KG1 (cell line): ENCODE measurements at regions not wholly inside any gene's neighbourhood (a gene's known extent, or its start where the extent isn't known, plus 50 kb on each side); places are given as distances from the start of the nearest gene placed in this dataset.
"Not testable (repeated sequence)": the region's sequence is repeated elsewhere in the genome, so short reads cannot be mapped to it uniquely, and the experiment has no call there.

Experiments
- DNase-seq: peaks from one replicate; lab custom pipeline; 2025; lab: John Stamatoyannopoulos, UW

DNA sequence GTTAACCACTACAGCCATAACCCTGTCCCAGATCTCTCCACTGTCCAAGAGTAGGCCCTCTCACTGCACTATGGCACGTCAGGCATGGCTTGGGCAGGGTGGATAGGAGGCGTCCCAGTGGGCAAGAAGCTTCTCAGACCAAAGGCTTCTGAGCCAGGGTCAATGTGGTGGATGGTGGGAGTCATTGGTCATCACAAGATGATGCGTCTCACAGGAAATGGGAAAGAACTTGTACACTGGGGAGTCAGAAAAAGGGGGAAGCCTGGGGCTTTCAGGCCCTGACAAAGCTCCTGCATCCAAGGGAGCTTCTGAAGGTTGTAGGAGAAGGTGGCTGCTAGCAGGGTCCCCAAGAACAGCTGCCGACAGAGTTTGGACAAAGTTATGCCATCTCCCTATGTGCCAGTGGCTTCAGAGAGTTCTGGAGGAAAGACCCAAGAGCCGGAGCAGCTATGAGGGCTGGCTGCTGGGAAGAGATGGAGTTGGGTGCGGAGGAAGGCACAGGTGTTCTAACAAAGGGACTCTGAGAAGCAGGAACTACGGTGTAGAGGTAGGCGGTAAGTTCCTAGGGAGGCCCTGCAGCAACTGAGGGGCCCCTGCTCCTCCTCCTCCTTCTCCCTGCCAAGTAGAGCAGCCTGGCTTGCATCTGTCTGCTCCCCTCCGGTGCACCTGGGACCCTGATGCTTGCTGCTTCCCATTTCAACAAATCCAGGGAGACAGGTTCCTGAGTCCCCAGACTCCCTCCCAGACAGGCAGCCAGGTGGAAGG, 81.1 kb downstream of the ARL6IP4 start:
- DNase-seq = no peak

DNA sequence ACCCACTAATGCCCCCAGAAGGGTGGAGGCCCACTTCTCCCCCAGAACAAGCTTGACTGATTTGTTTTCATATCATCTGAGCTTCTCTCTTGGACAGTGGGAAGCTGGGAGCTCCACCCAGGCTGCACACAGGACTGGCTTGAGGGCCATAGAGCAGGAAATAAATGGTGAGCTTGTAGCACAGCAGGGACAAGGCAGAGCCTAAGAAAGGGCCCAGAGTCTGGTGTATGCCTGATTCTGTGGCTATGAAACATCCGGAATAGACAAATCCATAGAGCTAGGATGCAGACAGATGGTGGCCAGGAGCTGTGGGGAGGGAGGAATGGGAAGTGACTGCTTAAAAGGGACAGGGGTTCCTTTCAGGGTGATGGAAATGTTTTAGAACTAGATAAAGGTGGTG, 79.0 kb downstream of the ARL6IP4 start:
- no peak for DNase-seq

DNA sequence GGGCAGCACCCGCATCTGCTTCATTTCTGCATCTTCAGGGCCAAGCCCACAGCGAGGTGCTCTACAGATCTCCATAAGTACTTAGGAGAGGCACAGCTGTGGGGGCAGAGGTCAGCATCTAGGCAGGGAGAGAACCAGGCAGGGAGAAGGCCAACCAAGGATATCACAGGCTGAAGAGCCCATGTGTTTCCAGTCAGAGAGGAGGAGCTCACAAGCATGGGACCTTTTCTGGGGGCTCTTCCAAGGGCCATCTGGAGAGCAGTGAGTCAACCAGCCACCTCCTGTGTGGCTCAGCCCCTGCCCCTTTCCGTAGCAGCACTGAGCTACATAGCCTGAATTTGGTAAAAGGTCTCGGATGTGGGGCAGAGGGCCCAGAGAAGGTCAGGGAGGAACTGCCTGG, 78.5 kb downstream of the ARL6IP4 start:
- no peak for DNase-seq

DNA sequence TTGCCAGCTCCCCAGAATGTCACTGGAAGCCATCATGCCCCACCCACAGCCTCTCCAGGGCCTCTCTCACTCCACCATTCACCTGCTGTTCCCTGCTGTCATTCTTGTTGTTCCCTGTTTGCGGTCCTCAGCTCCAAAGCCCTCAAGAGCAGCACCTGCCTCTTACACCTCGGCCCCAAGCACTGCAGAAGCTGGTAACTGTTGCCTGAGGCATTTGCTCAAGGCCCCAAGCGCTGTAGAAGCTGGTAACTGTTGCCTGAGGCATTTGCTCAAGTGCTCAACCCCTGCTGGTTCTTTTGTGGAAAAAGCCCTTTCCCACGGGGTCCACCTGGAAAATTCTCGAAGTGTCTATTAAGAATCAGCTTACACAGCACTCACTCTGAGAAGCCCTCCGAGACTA, 78.0 kb downstream of the ARL6IP4 start:
- no peak for DNase-seq

DNA sequence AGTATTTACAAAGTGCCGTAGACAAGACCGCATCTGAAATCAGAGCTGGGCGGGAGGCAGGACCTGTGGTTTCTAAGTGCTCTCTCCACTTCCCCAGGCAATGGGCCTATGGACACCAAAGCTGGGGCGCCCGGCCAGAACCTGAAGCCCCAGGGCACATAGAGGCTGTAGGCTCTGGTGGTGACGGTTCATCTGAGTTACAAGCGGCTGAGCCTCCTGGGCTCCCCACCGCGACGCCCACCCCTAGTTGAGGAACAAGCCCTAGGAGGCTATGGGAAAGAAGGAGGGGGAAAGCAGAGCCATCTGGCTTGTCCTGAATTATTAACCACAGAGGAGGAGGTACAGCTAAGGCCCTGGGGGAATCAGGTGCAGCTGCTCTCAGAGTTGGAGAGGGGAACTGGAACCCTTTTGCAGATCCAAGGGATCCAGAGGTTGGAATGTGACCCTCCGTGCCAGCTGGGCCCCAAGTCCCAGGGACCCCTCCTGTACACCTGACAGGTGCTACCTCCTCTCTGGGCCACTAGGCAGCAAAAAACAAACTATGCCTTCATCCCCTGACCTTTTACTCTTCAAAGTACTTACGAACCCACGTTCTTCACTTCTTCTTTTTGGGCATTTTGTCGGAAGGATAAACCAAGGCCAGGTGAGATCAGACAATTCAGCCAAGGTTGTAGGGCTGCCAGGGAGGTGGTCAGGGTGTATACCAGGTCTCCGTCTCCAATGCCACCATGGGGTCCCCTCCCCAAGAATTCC, 77.2 kb downstream of the ARL6IP4 start:
- no peak for DNase-seq

DNA sequence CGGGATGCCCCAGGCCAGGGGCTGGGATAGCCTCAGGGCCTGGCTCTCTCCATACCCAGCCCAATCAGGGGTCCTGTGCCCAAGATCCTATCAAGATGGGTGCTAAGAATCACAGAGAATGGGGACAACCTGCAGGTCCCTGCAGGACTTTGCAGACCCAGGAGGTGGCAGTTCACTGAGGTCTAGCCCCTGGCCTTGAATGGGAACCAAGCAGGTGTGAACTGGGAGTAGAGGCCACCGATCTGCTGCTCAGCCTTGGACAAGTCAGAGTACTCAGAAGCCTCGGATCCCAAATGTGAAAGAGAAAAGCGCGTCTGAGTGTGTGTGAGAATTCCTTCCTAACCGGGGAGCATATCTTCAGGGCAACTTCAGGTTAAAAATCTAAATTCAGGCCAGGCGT, 76.2 kb downstream of the ARL6IP4 start:
- DNase-seq = no peak

DNA sequence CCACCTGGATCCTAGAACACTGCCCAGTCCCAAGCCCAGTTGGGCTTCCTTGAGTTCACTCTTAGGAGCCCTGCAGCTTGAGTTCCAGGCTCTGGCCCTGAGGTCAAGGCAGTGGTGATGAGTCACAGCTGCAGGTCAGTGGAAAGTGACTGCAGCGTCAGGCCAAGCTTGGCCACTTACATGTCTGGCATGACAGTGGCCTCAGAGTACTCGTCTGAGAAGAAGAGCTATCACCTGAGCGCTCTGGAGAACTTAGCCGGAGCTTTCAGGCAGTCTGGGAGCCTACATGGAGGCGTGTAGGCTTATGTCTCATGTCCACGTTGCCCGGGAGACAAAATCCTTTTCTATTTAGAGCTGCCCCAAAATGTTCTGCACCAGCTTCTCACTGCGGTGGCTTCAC, 75.6 kb downstream of the ARL6IP4 start:
- DNase-seq = no peak

DNA sequence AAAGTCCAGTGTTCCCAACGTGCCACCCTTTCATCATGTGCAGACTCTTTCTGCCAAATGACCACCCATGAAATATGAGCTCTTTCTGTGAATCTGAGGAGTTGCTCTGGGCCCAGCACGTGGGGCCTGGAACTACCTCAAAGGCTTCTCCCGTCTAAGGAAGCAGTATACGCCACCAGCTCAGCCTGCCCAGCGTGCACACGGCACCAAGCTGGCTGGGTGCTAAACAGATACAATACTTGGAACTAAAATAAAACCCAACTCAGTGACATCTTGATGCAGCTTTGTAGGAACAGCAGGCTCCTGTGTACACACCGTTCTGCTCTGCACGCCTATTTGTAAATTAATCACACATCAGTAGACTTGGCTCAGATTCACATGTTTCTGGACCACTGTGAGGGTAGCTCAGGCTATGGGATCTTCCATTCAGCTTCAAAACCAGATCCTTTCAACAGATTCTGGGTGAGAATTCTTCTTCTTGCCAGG, 74.8 kb downstream of the ARL6IP4 start:
- no peak for DNase-seq

DNA sequence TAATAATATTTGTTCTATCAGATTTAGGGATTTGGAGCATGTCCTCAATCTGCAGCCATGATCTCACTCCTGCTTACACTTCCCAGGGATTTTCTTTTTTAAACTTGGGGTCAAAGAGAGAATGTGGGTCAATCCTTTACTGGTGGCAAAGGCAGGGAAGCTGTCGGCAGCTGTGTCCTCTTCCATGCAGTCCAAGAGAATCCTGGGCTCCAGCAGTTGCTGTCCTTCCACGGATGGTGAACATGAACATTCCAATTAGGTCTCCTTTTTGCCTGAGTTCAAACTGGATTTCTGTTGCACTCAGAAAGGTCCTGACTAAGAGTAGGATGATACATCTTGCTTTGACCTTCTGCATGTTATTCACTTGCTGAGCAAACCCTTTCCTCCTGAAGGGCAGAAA, 73.9 kb downstream of the ARL6IP4 start:
- no peak for DNase-seq

DNA sequence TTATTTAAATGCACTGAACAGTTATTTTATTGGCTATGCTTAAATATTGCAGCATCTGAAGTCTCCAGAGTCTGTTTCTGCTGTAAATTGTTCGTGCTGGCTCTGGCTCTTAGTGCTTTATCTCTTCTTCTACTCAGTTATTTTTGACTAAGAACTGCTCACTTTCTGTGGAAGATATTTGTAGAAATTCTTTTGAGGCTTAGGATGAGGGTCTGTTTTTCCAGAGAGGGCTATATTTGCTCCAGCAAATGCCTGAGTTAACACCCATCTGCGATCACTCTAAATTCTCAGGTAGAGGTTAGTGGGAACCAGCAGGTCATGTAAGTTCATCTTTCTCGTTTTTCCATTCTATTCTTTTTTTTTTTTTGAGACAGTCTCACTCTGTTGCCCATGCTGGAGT, 71.1 kb downstream of the ARL6IP4 start:
- no peak for DNase-seq

DNA sequence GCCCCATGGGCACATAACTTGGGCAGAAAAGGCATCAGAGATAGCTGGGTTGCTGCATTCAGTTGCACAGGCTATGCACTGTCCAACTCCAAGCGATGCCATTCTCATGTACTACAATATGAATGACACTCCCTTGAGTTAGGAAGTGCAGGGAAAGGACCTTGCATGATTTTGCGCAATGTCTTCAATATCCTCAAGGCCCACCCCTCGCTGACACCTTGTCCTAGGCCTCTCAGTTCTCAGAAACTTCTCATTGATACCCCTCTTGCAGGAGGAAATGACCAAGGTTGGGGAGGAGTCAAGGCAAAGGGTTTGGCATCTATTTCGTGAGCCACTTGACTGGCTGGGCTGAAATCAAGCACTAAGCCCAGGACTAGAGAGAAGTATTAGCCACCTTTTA, 70.4 kb downstream of the ARL6IP4 start:
- DNase-seq = no peak

DNA sequence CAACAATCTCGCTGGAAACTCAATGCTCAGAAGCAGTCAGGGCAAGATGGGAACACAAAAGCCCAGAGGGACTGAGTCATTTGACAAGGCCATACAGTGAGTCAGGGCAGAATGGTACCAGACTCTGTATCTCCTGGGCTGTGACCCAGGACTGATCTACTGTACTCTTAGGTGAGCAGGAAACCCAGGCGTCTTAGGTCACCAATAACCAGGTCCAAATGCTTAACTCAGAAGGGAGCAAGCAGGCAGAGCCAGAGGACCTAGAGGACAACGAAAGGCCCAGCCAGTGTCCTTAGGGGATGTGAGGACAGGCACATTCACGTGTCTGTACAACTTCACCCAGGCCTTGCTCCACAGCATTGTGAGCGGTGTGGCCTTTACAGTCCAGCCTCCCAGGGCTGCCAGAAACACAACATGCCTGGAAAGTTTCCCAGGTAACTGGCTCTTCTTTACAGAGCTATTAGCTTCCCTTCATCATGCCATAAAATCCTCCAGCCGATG, 69.9 kb downstream of the ARL6IP4 start:
- DNase-seq = no peak

DNA sequence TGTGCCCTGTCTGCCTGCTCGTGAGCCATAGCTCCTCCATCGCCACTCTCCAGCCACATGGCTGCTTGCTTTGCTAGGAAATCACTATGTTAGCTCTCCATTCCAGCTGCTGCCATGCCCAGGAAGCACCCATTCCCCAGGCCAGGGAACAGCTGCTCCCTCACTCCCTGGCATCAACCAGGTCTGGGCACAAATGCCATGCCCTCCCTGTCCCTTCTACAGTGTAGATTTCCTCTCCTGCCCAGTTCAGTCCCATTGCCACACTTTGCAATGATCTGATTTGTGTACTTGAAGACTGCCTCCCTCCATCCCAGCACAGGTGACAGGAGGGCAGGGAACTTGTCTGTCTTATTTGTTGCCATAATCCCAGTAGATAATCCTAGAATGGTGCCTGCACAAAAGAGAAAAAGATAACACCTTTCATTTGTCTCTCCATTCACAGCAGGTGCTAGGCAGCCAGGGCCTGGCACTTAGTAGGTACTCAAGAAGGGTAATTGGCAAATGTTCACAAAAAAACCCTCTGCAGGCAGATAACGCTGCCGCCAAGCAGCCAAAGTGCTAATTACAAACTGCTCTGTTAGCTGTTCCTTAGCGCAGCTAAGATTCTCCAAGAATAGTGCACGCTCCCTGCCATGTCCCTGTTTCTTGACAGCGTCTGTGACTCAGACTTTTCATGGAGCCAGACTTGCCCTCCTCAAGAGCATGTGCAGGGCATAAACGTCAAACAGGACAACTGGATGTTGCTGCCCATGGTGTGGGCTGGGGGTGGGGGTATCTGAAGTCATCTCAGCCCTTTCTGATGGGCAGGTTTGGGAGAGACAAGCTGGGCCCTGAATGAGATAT, 69.1 kb downstream of the ARL6IP4 start:
- DNase-seq = no peak

DNA sequence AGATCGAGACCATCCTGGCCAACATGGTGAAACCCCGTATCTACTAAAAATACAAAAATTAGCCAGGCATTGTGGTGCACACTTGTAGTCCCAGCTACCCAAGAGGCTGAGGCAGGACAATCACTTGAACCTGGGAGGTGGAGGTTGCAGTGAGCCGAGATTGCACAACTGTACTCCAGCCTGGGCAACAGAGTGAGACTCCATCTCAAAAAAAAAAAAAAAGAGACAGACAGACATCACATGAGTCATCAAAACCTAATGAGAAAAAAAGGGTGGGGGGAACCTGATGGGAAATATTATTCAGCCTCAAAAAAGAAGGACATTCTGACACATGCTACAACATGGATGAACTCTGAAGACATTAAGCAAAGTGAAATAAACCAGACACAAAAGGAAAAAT, 67.4 kb downstream of the ARL6IP4 start:
- DNase-seq = not testable (repeated sequence)

DNA sequence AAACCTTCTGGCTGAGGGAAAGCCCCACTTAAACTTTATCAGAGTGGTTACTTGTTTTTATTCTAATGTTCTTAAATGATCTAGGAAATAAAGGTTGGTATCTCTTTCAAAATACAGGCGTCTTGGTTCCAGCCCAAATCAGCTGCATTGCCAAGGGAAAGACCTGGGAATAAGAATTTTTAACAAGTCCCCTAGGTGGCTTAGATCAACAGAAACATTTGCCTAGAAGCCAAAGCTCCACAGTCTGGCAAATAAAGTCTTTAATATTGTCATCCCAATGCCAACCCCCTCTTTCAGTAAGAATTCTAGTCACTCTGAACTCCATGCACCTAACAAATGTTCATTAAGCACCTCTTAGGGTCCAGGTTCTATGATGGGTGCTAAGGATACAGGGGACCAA, 66.8 kb downstream of the ARL6IP4 start:
- DNase-seq = no peak

DNA sequence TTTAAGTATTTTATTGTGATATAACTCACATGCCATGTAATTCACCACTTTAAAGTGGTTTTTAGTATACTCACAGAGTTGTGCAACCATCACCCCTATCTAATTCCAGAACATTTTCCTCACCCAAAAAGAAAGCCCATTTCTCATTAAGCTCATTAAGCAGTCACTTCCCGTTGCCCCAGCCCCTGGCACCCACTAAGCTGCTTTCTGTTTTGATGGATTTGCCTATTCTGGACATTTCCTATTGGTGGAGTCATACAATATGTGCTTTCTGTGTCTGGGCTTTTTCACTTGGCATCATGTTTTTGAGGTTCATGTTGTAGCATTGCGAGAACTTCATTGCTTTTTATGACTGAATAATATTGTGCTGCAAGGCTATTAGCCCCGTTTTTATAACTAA, 66.0 kb downstream of the ARL6IP4 start:
- no peak for DNase-seq

DNA sequence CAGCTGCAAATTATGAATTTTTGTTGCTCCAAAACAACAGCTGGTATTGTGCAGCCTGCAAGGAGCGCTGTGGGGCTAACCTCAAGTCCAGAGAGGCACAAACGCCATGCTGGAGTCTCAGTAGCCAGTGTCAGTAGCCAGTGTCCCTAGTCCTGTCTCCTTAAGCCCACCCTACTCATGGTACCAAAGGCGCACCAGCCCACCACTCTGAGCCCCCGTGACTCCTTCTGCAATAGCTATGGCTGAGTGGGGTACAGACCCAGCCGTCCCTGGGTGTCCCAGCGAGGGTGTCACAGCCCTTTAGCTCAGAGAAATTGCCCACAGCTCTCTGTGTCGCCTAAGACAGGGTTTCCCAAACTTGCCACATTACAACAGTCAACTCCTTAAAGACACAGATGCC, 65.2 kb downstream of the ARL6IP4 start:
- no peak for DNase-seq

DNA sequence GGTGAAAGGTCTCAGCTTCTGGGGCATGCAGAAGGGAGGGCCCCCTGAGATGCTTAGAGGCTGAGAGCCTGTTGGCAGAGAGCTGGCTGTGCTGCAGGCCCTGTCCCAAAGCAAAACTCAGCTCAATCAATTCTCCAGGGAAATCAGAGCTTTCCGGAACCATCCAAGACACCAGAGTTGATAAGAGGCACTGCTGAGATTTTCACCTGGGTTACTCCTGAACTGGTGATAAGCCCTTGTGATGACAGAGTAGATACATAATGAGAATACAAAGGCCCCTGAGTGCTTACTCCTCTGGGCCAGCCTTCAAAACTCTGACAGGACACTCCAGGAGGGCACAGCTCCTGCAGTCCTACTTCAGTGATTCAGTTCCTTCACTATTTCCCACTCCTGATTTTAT, 63.9 kb downstream of the ARL6IP4 start:
- no peak for DNase-seq

DNA sequence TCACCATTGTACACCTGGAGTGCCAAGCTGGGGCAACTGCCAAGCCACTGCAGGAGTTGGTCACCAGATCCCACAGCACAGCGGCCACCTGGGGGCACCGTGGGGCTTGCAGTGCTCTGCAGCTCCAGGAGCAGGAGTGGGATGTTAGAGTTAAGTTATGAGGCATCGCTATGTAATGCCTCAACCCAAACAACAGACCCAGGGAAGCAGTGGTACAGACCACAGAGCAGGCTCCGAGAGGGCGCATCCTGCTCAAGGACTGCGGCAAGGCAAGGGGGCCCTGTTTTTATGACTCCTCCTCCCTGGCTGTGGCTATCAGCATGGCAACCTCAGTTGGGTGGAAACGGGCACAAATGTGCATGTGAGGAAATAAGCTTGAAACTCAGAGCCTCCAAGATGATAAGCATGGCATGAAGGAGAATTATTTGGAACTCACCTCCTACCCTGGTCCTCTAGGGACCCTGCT, 63.1 kb downstream of the ARL6IP4 start:
- no peak for DNase-seq

DNA sequence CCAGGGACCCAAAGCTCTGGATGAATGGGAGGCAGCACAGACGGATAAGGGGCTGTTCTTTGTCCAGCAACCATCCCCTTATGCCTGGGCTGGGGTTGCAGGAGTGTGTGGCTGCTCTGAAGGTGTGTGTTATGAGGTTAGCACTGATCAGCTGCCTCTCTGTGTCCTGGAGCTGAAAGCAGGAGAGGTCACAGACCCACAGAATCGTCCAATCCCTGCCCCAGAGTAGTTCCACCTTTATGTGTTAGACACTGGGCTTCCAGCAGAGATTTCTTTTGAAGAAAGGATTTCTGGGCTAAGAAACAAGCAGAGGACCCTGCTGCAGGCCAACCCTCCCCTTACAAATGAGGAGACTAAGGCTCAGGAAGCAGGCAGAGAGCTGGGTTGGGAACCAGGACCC, 62.4 kb downstream of the ARL6IP4 start:
- no peak for DNase-seq

DNA sequence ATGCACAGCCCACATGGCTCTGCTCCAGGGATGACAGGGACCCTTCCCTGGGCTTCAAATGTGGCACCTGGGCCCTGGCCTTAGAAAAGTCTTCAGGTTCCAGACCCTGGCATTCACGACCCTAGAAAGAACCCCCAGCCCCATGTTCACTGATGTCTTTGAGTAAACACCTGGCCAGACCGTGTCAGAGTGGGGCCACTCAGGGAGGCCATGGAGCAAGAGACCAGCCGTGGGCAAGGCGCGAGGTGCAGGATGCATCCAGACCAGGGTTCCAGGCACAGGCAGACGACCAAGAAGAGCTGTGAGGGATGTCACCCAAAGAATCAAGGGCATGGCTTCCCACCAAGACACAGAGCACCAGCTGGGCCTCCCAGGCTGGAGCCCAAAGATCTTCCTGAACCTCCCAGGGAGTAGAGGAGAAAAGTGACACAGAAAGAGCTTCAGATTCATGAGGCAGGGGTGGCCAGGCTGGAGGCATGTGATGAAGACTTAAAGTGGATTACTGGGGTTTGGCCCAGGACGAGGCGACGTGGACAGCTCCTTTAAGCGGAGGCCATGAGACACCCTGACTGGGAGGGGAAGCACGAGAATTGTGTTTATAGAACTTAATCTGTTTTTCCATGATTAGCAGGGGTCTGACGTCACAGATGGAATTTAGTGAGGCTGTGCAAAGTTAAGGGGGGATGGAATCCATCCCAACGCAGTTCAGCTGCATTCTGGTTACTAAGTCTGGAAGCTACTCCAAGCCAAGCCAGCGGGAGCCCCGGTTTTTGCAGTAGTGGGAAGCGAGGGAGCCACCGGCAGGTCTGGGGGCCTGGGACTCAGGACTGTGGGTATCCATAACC, 61.6 kb downstream of the ARL6IP4 start:
- DNase-seq = no peak
